ENCODE measurements at regions not wholly inside any gene's neighbourhood (a gene's known extent, or its start where the extent isn't known, plus 50 kb on each side); places are given as distances from the start of the nearest gene placed in this dataset.

DNA sequence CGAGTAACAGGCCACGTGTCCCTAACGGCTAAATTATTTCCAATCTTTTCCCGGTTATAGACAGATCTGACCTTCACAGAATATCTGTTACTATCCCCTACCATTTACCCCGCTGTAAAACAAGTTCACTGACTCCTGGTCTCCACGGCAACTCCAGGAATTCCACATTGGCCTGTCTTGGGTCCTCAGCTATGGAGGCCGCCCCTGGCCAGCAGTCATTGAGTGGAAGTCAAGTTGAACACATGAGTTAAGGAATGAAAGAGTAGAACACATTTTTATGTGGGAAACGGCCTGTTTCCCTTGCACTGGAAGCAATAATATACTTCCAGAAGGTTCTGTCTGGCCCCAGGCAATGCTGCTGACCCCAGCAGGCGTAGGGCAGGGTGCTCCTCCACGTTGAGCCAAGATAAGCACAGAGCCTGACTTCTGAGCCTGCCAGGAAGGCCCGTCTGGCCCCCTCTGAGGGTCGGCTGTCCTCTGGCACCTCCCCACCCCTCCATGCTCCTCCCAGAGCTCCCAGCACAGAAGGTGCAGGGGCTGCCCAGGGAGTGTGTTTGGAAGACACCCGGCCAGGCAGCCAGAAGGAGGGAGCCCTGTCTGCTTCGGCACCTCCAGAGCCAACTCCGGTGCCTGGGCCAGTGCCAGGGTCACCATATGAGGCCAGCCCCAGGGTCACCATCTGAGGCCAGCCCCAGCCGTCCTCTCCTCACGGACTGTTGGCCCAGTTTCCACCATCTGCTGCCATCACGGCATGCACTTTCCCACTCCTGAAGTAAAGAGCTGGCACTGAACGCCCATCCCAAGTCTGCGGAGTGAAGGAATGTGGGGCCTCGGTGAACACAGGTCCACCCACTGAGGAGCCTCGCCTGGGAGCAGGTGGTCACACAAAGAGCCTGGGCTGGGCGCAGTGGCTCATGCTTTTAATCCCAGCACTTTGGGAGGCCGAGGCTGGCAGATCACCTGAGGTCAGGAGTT, 813.2 kb downstream of the BRD1 start:
- TF ChIP-seq, protein P1, sequence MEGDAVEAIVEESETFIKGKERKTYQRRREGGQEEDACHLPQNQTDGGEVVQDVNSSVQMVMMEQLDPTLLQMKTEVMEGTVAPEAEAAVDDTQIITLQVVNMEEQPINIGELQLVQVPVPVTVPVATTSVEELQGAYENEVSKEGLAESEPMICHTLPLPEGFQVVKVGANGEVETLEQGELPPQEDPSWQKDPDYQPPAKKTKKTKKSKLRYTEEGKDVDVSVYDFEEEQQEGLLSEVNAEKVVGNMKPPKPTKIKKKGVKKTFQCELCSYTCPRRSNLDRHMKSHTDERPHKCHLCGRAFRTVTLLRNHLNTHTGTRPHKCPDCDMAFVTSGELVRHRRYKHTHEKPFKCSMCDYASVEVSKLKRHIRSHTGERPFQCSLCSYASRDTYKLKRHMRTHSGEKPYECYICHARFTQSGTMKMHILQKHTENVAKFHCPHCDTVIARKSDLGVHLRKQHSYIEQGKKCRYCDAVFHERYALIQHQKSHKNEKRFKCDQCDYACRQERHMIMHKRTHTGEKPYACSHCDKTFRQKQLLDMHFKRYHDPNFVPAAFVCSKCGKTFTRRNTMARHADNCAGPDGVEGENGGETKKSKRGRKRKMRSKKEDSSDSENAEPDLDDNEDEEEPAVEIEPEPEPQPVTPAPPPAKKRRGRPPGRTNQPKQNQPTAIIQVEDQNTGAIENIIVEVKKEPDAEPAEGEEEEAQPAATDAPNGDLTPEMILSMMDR (IDR thresholded peaks at IDR 0.05): no peak
- TF ChIP-seq POLR2A (IDR thresholded peaks at IDR 0.05): no peak
